ENCODE measurements at regions not wholly inside any gene's neighbourhood (a gene's known extent, or its start where the extent isn't known, plus 50 kb on each side); places are given as distances from the start of the nearest gene placed in this dataset.

DNA sequence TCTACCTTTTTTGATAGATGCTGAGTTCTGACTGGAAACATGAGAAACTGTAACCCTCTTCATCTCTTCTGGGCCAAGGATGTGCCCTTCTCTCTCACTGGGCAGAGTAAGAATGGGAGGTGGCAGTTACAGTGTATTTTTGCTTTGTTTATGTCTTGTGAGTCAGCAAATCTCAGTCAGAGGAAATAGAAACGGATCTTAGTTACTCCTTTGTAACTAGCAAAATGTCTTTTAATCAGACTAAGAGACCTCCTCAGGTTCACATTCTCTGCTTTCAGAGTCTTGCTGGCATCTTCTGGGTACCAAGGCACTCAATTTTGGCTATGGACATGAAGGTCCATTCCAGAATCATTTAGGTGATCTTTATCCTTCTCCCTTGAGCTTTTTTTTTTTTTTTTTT, 70.9 kb downstream of the HHEX start:
- TF ChIP-seq, protein P1, sequence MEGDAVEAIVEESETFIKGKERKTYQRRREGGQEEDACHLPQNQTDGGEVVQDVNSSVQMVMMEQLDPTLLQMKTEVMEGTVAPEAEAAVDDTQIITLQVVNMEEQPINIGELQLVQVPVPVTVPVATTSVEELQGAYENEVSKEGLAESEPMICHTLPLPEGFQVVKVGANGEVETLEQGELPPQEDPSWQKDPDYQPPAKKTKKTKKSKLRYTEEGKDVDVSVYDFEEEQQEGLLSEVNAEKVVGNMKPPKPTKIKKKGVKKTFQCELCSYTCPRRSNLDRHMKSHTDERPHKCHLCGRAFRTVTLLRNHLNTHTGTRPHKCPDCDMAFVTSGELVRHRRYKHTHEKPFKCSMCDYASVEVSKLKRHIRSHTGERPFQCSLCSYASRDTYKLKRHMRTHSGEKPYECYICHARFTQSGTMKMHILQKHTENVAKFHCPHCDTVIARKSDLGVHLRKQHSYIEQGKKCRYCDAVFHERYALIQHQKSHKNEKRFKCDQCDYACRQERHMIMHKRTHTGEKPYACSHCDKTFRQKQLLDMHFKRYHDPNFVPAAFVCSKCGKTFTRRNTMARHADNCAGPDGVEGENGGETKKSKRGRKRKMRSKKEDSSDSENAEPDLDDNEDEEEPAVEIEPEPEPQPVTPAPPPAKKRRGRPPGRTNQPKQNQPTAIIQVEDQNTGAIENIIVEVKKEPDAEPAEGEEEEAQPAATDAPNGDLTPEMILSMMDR (IDR thresholded peaks at IDR 0.05): no peak
- no peak for TF ChIP-seq POLR2A (IDR thresholded peaks at IDR 0.05)

Measured in body of pancreas (tissue), 4 donors.